IPS DF 4.7 (cell line): ENCODE measurements at regions not wholly inside any gene's neighbourhood (a gene's known extent, or its start where the extent isn't known, plus 50 kb on each side); places are given as distances from the start of the nearest gene placed in this dataset.

ENCODE experiments used
- DNase-seq: peaks from one replicate; pipeline ENCODE4 v3.0.0-alpha.2; 2013; ENCODE audit warnings: low spot score; ENCODE audit errors: extremely low read depth

DNA sequence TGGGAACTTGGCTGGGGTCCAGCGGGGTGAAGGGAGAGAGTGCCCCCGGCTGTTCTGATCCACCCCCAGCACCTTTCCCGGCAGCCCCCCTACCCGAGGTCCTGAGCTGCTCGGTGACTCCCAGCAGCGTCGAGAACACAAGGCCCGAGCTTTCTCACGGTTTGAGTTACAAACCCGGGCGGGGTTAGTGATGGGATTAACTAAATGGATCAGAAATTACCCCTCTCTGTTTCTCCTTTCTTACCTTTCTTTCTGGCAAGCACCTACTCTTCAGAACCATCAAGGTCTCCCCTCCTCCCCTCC lies 139.4 kb upstream of the GPC1 start:
- no peak for DNase-seq

DNA sequence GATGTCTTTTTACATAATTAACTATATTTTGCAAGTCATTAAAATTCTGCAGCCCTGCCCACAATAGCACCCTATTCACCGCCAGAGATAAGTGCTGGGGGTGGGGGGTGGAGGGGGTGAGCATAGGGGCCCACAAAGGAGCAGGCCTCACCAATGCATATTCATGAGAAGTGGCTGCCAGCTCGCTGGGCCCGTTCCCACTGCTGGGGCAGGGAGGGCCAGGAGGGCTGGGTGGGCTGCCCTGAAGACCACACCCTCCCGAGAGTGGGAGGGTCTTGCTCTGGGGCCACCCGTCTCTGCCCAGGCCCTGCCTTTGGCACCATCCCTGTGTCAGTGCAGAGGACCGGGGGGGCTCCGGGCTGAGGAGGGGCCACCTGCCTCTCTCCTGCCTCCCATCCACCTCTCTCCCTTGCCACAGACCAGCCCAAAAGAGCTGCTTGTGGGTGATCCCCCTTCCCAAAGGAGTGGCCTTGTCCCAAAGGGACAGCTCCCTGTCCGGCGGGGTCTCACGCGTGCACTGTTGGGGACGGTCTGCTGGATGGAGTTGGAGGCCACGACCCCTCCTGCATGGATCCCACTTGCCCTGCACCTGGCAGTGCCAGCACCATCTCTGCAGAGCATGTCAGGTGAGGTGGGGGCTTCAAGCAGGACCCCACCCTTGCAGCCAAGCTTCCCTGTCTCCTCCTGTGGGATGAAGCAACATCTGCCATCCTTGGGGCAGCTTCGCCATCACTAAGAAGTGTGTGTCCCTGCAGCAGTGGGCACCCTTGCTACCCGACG lies 138.8 kb upstream of the GPC1 start:
- DNase-seq: no peak

- no peak for DNase-seq
Measured at GRCh38 chr2:240297256-240298116, 138.0 kb upstream of the GPC1 start.

DNA sequence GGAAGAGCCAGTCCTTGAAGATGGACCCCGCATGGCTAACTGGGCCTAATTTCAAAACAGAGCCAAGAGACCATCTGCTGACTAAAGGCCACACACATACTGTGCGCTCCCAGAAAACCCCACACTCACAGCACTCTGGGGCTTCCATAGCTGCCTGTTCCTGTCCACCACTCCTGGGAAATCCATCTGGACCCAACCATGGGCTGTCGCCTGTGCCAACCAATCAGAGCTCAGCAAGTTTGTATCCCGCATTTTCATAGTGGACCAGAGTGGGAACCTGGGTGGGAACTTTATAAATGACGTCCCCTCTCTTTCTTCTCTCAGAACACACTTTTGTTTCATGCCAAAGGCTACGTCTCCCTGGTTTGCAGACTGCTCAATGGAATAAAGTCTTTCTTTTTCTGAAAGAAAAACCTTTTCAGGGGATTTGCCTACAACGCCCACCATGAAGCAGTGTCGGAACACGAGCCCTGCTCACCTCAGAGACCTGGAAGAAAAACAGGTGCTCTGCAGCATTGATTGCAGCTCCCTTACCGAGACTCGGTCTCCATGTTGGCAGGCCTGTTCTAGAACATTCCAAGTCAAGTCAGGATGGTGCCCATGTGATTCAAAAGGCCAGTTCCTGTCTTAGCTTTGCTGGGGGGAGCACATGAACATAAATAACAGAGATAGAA lies 137.2 kb upstream of the GPC1 start:
- no peak for DNase-seq

GRCh38 chr2:240298803-240299709 lies 136.4 kb upstream of the GPC1 start:
- no peak for DNase-seq

- no peak for DNase-seq
Measured at GRCh38 chr2:240299710-240300068, 135.8 kb upstream of the GPC1 start.

GRCh38 chr2:240300261-240300821 lies 135.1 kb upstream of the GPC1 start:
- DNase-seq: no peak

DNA sequence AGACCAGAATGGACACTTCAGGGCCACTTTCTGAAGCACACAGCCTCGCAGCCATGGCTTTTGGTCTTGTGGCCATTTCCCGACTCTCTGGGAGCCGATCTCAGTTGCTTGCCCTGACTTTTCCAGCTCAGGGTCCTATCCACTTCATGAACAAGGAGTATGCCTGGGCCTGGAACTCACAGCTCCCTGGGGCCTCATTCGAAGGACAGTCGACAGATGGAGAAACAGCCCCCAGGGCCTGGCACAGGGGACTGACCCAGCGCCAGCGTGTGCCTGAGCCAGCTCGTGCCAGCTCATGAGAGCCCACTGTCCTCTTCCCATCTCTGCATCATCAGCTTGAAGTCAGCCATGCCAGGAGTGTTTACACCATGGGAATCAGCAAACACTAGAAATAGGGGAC lies 134.6 kb upstream of the GPC1 start:
- no peak for DNase-seq

DNA sequence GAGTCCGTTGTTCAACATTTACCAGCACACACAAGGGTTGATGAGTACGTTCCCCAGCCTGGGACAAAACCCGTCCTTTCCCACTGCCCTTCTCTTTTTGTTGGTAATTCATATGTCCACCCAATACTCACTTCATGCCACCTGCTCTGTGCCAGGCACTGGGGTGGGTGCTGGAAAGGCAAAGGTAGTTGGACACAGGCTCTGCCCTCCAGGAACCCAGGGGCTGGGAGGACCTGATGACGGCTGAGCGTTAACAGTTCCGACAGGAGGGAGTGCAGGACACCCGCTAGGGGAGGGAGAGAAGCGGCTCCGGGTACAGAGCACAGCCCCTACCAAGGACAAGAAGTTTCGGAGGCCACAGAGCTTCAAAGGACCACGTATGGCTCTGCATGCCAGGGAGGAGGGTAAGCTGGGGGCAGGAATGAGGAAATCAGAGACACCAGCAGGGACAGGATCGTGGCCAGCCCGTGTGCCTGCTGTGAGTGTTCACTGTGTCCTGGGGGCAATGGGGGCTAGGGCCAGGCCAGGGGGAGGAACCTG lies 134.1 kb upstream of the GPC1 start:
- no peak for DNase-seq

GRCh38 chr2:240302041-240302440 lies 133.4 kb upstream of the GPC1 start:
- DNase-seq: no peak

GRCh38 chr2:240302933-240303595 lies 132.4 kb upstream of the GPC1 start:
- no peak for DNase-seq

DNA sequence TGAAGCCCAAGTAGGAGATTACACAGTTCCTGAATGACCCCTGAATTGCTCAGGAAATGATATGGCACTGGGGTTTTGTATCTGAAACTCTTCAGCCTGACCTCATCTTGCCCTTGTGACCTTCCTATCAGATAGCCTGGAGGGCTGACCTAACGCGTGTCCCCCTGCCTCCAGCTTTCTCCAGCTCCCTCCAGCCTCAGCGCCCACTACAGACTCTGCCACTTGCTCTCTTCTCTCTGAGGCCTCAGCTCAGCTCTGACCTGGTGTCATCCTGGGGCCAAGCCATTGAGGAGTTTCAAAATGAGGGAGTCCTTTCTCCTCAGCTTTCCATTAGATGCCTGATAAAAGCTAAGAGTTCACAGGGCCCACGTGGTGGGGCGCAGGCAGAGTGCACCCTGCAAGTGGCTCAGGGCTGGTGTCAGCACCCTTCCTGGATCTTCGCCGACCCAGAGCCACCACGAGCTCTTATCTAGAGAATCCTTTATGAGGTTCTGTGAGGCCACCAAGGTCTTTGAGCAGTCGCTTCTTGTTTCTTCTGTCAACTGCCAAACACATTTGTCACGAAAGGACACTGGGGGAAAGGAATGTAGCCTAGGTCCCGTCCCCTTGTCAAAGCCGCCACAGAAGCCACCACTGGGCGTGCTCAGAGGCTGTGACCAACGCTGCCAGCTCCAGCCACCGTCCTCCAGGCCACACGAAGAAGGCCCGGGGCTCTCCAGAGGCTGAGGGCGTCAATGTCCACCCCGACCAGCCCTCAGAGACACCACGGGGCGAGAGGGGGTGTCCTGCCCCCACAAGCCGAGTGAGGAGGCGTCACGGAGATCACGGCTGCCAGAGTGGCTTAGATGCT lies 131.3 kb upstream of the GPC1 start:
- no peak for DNase-seq

DNA sequence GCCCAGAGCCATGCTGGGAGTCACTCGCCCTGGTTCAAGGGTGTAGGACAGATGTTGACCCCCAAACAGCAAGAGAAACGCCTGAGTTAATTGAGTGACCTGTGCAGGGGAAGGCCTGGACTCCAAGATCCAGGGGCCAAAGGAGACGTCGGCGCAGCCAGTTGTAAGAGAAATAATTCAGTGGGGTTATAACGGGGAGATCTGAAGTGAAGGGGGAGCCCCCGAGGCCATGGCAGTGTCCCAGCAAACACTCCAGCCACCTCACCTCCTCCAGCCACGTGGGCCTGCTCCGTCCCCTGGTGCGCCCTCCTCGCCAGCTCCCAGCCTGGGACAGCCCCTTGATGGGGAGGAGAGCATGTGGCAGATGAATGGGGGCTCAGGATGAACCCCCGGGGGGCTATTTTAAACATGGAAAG lies 130.7 kb upstream of the GPC1 start:
- no peak for DNase-seq

- no peak for DNase-seq
Measured at GRCh38 chr2:240305369-240305962, 130.0 kb upstream of the GPC1 start.

- DNase-seq: no peak
Measured at GRCh38 chr2:240306185-240306584, 129.3 kb upstream of the GPC1 start.

DNA sequence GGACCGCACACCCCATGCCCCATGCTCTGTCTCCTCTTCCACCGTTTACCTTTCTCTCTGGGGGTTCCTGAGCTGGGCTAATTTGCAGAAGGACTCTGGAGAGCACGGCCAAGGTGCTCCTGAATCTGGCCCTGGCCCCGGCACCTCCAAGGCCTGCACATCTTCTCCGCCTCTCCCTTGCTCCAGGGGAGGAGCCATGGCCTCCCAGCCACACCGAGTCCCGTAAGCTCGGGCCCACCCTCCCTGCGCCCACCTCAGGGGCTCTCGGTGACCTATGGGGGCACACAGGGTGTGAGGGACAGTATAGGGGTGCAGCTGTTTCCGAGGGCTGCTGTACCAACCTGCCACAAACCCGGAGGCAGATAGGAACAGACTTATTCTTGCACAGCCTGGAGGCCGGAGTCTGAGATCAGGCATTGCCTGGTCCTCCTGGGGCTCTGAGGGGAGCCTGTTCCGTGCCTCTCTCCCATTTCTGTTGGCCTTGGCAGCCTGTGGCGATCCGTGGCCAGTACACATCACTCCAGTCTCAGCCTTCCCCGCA lies 127.3 kb upstream of the GPC1 start:
- no peak for DNase-seq

- no peak for DNase-seq
Measured at GRCh38 chr2:240309214-240309613, 126.2 kb upstream of the GPC1 start.

GRCh38 chr2:240310201-240310600 lies 125.3 kb upstream of the GPC1 start:
- no peak for DNase-seq

DNA sequence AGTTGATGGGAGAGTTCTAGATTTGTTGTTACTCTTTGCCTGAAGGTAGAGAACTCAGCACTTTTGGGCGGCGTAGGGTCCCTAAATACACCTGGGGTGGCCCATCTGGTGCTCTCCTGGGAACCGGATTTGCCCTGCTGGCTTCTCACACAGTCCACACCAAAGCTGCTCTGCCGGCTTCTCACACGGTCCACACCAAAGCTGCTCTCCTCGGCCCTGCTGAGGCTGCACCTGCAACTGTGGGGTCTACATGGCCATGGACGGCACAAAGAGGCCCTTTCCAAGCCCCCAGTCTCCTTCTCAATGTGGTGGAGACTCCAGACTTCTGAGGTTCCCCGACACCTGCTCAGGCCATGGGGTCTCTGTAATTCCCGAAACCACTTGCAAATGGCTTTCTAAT lies 124.8 kb upstream of the GPC1 start:
- DNase-seq: no peak
